Endothelial cell of umbilical vein (primary cell): ENCODE measurements at regions not wholly inside any gene's neighbourhood (a gene's known extent, or its start where the extent isn't known, plus 50 kb on each side); places are given as distances from the start of the nearest gene placed in this dataset.

Source experiments
- BruUV-seq: library from RNA; stranded (reverse); fragments of 400-500 nt; replicated peaks from 2 replicates; lab custom pipeline; 2021; lab: Mats Ljungman, UMichigan
- CTCF ChIA-PET: fragments of 300-600, 350-600 bp; sonication (Branson Sonifier 250); formaldehyde crosslinking; loops from one replicate; lab custom pipeline; 2021; ENCODE audit warnings: antibody characterized with exemption, inconsistent platforms; lab: Charles Lee
- POLR2A ChIA-PET: fragments of 300-600, 350-600 bp; sonication (Branson Sonifier 250); formaldehyde crosslinking; loops from one replicate; lab custom pipeline; 2021; ENCODE audit warnings: antibody characterized with exemption, inconsistent platforms; lab: Charles Lee
- DNase-seq: peaks from one replicate; pipeline ENCODE4 v3.0.0-alpha.2; 2011; ENCODE audit warnings: low read depth, low spot score
- FAIRE-seq: peaks from 2 replicates; lab custom pipeline; 2011; peaks lifted over from hg19 to GRCh38; lab: Jason Lieb, UNC
- H2AFZ ChIP-seq: 2 replicates; pipeline ENCODE4 v1.6.0; 2012; ENCODE audit warnings: low read depth, low read length, control low read depth, inconsistent platforms
- H3K27ac ChIP-seq: 2 replicates; pipeline ENCODE4 v1.5.1; 2011; ENCODE audit warnings: low read depth, mild to moderate bottlenecking, control low read depth, low read length, moderate library complexity; ENCODE audit not compliant: insufficient read depth
- H3K27me3 ChIP-seq, 2 experiments: 2 replicates each; pipeline versions ENCODE4 v1.6.0 to v1.6.1; 2011; ENCODE audit warnings: low read length in 2 of 2, mixed read lengths in 1 of 2; ENCODE audit not compliant: control insufficient read depth in 2 of 2, insufficient read depth in 2 of 2
- H3K36me3 ChIP-seq, 2 experiments: 2 replicates in 1 of 2; 3 replicates in 1 of 2; pipeline ENCODE4 v1.5.1; 2011; ENCODE audit warnings: low read length in 2 of 2, mild to moderate bottlenecking in 1 of 2, moderate library complexity in 1 of 2; ENCODE audit not compliant: control insufficient read depth in 2 of 2, insufficient read depth in 2 of 2; ENCODE audit errors: extremely low read depth in 1 of 2
- H3K4me1 ChIP-seq: 3 replicates; pipeline ENCODE4 v1.5.1; 2011; ENCODE audit warnings: mild to moderate bottlenecking, low read length; ENCODE audit not compliant: control insufficient read depth, insufficient read depth; ENCODE audit errors: extremely low read depth
- H3K4me2 ChIP-seq: 2 replicates; pipeline ENCODE4 v1.6.1; 2011; ENCODE audit warnings: low read length, control low read depth, mixed read lengths; ENCODE audit not compliant: insufficient read depth
- H3K4me3 ChIP-seq, 3 experiments: fragments of 200-600 bp in 1 of 3; sonication (generic), shearing (Covaris generic) in 1 of 3; replicated peaks in 1 of 3; 2 replicates each; pipeline ENCODE4 v1.5.1; 2011 to 2016; ENCODE audit warnings: control low read depth in 3 of 3, low read length in 3 of 3, mild to moderate bottlenecking in 2 of 3, inconsistent platforms in 1 of 3, low read depth in 1 of 3, moderate library complexity in 1 of 3; ENCODE audit not compliant: insufficient read depth in 1 of 3
- H3K79me2 ChIP-seq: 2 replicates; pipeline ENCODE4 v1.6.0; 2012; ENCODE audit warnings: low read length, inconsistent platforms; ENCODE audit not compliant: control insufficient read depth, insufficient read depth
- H3K9ac ChIP-seq: replicated peaks from 2 replicates; pipeline ENCODE3; 2011; ENCODE audit warnings: low read length, control low read depth; ENCODE audit not compliant: insufficient read depth; ENCODE audit errors: extremely low read depth
- H3K9me1 ChIP-seq: replicated peaks from 3 replicates; pipeline ENCODE4 v1.6.0; 2011; ENCODE audit warnings: mild to moderate bottlenecking, low read length; ENCODE audit not compliant: control insufficient read depth, insufficient read depth; ENCODE audit errors: extremely low read depth
- H3K9me3 ChIP-seq: replicated peaks from 2 replicates; pipeline ENCODE4 v1.5.1; 2012; ENCODE audit warnings: low read length, inconsistent platforms; ENCODE audit not compliant: control insufficient read depth, insufficient read depth
- H4K20me1 ChIP-seq: replicated peaks from 2 replicates; pipeline ENCODE3; 2011; ENCODE audit warnings: mild to moderate bottlenecking, low read length; ENCODE audit not compliant: control insufficient read depth, insufficient read depth; ENCODE audit errors: extremely low read depth
- EZH2 ChIP-seq: IDR thresholded peaks from 2 replicates; pipeline ENCODE4 v1.6.1; 2012; ENCODE audit warnings: borderline replicate concordance, low read depth, mild to moderate bottlenecking, moderate library complexity, low read length, inconsistent platforms; ENCODE audit not compliant: severe bottlenecking
- FOS ChIP-seq: IDR thresholded peaks from 2 replicates; pipeline ENCODE4 v1.6.1; 2011; ENCODE audit warnings: mild to moderate bottlenecking, low read length, moderate library complexity, borderline replicate concordance; ENCODE audit not compliant: insufficient read depth
- GATA2 ChIP-seq: IDR thresholded peaks from 2 replicates; pipeline ENCODE4 v1.7.0; 2011; ENCODE audit warnings: low read depth, mild to moderate bottlenecking, moderate library complexity, mixed read lengths, low read length; ENCODE audit not compliant: insufficient read length, insufficient read depth
- JUN ChIP-seq: IDR thresholded peaks from 2 replicates; pipeline ENCODE4 v1.6.1; 2011; ENCODE audit warnings: borderline replicate concordance, low read depth; ENCODE audit not compliant: insufficient read length, insufficient read depth
- MAX ChIP-seq: IDR thresholded peaks from 2 replicates; pipeline ENCODE4 v1.6.1; 2011; ENCODE audit not compliant: insufficient read depth, insufficient read length
- MYC ChIP-seq: IDR thresholded peaks from one replicate; pipeline ENCODE4 v1.6.1; 2011; ENCODE audit warnings: mild to moderate bottlenecking, low read depth, low read length
- POLR2A ChIP-seq: IDR thresholded peaks from 2 replicates; pipeline ENCODE4 v1.6.1; 2012; ENCODE audit warnings: low read depth, mild to moderate bottlenecking, control low read depth, low read length
- POLR2AphosphoS5 ChIP-seq: IDR thresholded peaks from 2 replicates; pipeline ENCODE4 v1.6.1; 2012; ENCODE audit warnings: low read depth, mild to moderate bottlenecking, control low read depth, low read length, moderate library complexity; ENCODE audit not compliant: insufficient read depth
- dilution Hi-C: fragments of 300-500 bp; cut with MboI; formaldehyde crosslinking; loops from one replicate; pipeline ENCODE4 v1.15.0; 2019; ENCODE audit warnings: low sequenced_read_pairs; ENCODE audit not compliant: extremely low pct_ligation_motif_present
- intact Hi-C: fragments of 100-400 bp; cut with micrococcal nuclease; formaldehyde crosslinking; loops from one replicate; pipeline ENCODE4 v1.10.0; 2022
- TF ChIP-seq, protein P1 (sequence below), 2 donors: IDR thresholded peaks; 1 replicate in 1 of 2; 2 replicates in 1 of 2; pipeline ENCODE4 v1.5.1; 2011; ENCODE audit warnings: low read length in 2 of 2, mild to moderate bottlenecking in 2 of 2, moderate library complexity in 2 of 2, control low read depth in 1 of 2, inconsistent platforms in 1 of 2, low read depth in 1 of 2; ENCODE audit not compliant: insufficient read depth in 1 of 2; ENCODE audit errors: extremely low read depth in 1 of 2

GRCh38 chr20:11248687-11249638 is 575.2 kb upstream of the JAG1 start:
- intact Hi-C loops = no loop called here
- no peaks in the 10 kb centered on the region for H3K27me3 ChIP-seq
- dilution Hi-C loops = no loop called here
- TF ChIP-seq FOS (no peak), JUN (no peak), MYC (no peak)
- no peaks in the 10 kb centered on the region for H3K9me1 ChIP-seq
- DNase-seq (no peak), FAIRE-seq (no peak)
- no peak overlapping the region for H3K4me2 ChIP-seq
- no peaks in the 10 kb centered on the region for H3K79me2 ChIP-seq
- no peaks in the 10 kb centered on the region for H4K20me1 ChIP-seq
- H3K27ac ChIP-seq = no peak overlapping the region
- BruUV-seq = no TSS peak
- H3K9ac ChIP-seq = no peak overlapping the region
- H3K4me3 ChIP-seq = no peak overlapping the region
- no peaks in the 10 kb centered on the region for H3K36me3 ChIP-seq
- no peaks in the 10 kb centered on the region for H3K9me3 ChIP-seq
- ChIA-PET POLR2A (no interaction called here), CTCF (interaction anchor here (1.2 kb wide), 2 partner anchors 14 to 44 kb away, joined by 3 read pairs; no protein-coding TSS in a partner anchor)
- H3K4me1 ChIP-seq = peaks cover 6% of the 10 kb centered on the region
- H2AFZ ChIP-seq = no peak overlapping the region

DNA sequence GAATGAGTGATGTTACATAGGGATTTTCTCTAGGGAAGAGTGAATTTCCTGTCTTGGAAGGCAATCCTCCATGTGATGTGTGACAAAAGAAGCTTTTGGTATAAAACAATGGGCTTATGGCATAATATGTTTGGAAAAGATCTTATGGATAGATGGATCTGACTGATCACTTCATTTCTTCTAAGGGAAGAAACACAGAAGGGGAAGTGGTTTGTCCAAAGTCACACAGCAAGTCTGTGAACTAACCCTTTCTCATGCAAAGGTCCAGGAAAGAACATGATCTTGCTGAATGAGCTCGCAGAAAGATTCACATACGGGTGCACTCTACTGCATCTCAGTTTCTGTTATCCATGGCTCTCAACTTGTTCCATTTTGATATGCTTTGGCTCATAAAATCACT is 575.9 kb upstream of the JAG1 start:
- Histone ChIP-seq H3K36me3 (no peaks in the 10 kb centered on the region), H3K4me2 (no peak overlapping the region), H2AFZ (no peak overlapping the region), H3K9ac (no peak overlapping the region), H3K9me3 (no peaks in the 10 kb centered on the region), H3K79me2 (no peaks in the 10 kb centered on the region), H3K4me3 (no peak overlapping the region), H3K4me1 (peaks cover 6% of the 10 kb centered on the region), H3K27me3 (no peaks in the 10 kb centered on the region), H3K9me1 (no peaks in the 10 kb centered on the region), H3K27ac (no peak overlapping the region), H4K20me1 (no peaks in the 10 kb centered on the region)
- FAIRE-seq (no peak), DNase-seq (no peak)
- intact Hi-C loops (no loop called here), dilution Hi-C loops (no loop called here)
- ChIA-PET POLR2A (no interaction called here), CTCF (interaction anchor here (1.2 kb wide), 2 partner anchors 15 to 44 kb away, joined by 3 read pairs; no protein-coding TSS in a partner anchor)
- BruUV-seq = no TSS peak
- TF ChIP-seq POLR2AphosphoS5 (no peak), POLR2A (no peak), MAX (no peak), EZH2 (no peak), FOS (no peak), JUN (no peak), GATA2 (no peak), MYC (no peak)
- TF ChIP-seq, protein P1, sequence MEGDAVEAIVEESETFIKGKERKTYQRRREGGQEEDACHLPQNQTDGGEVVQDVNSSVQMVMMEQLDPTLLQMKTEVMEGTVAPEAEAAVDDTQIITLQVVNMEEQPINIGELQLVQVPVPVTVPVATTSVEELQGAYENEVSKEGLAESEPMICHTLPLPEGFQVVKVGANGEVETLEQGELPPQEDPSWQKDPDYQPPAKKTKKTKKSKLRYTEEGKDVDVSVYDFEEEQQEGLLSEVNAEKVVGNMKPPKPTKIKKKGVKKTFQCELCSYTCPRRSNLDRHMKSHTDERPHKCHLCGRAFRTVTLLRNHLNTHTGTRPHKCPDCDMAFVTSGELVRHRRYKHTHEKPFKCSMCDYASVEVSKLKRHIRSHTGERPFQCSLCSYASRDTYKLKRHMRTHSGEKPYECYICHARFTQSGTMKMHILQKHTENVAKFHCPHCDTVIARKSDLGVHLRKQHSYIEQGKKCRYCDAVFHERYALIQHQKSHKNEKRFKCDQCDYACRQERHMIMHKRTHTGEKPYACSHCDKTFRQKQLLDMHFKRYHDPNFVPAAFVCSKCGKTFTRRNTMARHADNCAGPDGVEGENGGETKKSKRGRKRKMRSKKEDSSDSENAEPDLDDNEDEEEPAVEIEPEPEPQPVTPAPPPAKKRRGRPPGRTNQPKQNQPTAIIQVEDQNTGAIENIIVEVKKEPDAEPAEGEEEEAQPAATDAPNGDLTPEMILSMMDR (IDR thresholded peaks at IDR 0.05; ENCODE audit: extremely low read depth in 1 of 2, insufficient read depth in 1 of 2, low read depth in 1 of 2, low read length in 2 of 2) = no peak
